ENCODE measurements at regions not wholly inside any gene's neighbourhood (a gene's known extent, or its start where the extent isn't known, plus 50 kb on each side); places are given as distances from the start of the nearest gene placed in this dataset.

DNA sequence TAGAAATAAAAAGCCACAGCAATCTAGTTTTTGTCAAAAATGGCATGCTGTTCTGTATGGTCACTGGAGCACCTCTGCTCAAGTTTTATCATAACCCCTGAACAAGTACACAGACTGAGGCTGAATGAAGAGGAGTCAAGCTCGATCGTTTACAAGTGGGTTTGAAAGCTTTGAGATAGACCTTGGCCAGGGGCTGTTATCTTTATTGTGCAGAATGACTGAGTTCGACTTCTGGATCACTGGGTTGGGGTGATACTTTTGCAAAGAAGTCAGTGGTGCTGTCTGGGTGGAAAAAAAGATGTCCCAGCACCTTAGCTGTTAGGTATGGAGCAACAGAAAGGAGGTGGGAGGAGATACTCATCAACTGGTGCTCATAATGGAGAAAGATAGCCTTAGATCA is 446.0 kb downstream of the HACE1 start:
- Histone ChIP-seq H3K36me3 (no peaks in the 10 kb centered on the region), H3K27me3 (no peaks in the 10 kb centered on the region), H3K27ac (replicated peaks in 1 of 4) (no peak overlapping the region), H3K9me3 (no peaks in the 10 kb centered on the region), H3K4me3 (no peak overlapping the region), H3K4me1 (peaks cover 0 to 7% (median 0%) of the 10 kb centered on the region in 4 donors)
- no peak for DNase-seq (ENCODE audit: extremely low spot score)
- no peak for TF ChIP-seq POLR2A (IDR thresholded peaks at IDR 0.05; ENCODE audit: low read depth)
- TF ChIP-seq, protein P1, sequence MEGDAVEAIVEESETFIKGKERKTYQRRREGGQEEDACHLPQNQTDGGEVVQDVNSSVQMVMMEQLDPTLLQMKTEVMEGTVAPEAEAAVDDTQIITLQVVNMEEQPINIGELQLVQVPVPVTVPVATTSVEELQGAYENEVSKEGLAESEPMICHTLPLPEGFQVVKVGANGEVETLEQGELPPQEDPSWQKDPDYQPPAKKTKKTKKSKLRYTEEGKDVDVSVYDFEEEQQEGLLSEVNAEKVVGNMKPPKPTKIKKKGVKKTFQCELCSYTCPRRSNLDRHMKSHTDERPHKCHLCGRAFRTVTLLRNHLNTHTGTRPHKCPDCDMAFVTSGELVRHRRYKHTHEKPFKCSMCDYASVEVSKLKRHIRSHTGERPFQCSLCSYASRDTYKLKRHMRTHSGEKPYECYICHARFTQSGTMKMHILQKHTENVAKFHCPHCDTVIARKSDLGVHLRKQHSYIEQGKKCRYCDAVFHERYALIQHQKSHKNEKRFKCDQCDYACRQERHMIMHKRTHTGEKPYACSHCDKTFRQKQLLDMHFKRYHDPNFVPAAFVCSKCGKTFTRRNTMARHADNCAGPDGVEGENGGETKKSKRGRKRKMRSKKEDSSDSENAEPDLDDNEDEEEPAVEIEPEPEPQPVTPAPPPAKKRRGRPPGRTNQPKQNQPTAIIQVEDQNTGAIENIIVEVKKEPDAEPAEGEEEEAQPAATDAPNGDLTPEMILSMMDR (IDR thresholded peaks at IDR 0.05), result no peak
- no peak for TF ChIP-seq EP300 (IDR thresholded peaks at IDR 0.05)
- no peak for TF ChIP-seq POLR2AphosphoS5 (IDR thresholded peaks at IDR 0.05)
- WGBS, result 93% methylated on average over 3 of the region's 3 CpGs
- intact Hi-C loops (cut with DNase I), result no loop called here

DNA sequence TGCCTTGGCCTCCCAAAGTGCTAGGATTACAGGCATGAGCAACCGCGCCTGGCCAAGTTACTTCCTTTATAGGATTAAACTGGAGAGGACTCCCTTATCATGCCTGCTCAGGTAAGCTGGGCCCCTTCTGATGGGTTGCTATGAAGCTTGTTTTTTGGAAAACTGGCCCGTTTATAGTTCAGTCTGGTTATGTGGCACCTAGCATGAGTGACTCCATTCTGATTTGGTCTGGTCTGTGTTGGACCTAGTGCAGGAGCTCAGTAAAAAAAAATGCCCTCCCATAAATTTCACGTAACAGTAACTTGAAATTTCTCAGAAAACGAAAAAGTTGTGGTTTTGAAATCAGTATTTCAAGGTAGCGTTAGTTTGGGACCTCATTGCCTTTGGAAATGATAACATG is 448.4 kb downstream of the HACE1 start:
- Histone ChIP-seq H3K36me3 (no peaks in the 10 kb centered on the region), H3K27me3 (no peaks in the 10 kb centered on the region), H3K27ac (replicated peaks in 1 of 4) (no peak overlapping the region), H3K4me1 (peaks cover 0 to 7% (median 0%) of the 10 kb centered on the region in 4 donors), H3K4me3 (no peak overlapping the region), H3K9me3 (no peaks in the 10 kb centered on the region)
- intact Hi-C loops (cut with DNase I), result no loop called here
- WGBS, result 83% methylated on average over 6 of the region's 6 CpGs
- TF ChIP-seq, protein P1 (IDR thresholded peaks at IDR 0.05), result no peak
- no peak for TF ChIP-seq POLR2AphosphoS5 (IDR thresholded peaks at IDR 0.05)
- TF ChIP-seq POLR2A (IDR thresholded peaks at IDR 0.05; ENCODE audit: low read depth), result no peak
- no peak for TF ChIP-seq EP300 (IDR thresholded peaks at IDR 0.05)
- DNase-seq (ENCODE audit: extremely low spot score), result no peak

DNA sequence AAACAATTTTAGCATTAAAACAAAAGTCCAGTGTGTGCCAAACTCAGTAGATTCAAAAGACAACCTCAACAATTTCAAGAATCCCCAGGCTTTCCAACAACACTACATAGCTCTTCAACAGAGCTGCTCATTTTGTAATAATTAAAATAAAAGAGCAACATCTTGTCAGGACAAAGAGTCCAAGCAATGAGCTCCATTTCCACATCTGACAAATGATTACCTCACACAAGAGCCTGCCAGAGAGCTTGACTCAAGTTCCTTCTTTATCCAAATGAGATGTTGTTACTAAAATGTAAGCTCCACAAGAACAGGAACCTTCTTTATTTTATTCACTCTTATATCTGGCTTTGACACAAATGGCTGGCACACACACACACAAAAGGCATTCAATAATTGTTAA is 449.8 kb downstream of the HACE1 start:
- peaks cover 0 to 7% (median 0%) of the 10 kb centered on the region in 4 donors for H3K4me1 ChIP-seq
- H3K9me3 ChIP-seq, result no peaks in the 10 kb centered on the region
- intact Hi-C loops (cut with DNase I), result no loop called here
- no peaks in the 10 kb centered on the region for H3K27me3 ChIP-seq
- peak overlapping the region in 1 of 4 donors; percentile 20 for H3K27ac ChIP-seq (replicated peaks in 1 of 4)
- H3K36me3 ChIP-seq, result no peaks in the 10 kb centered on the region
- no peak for DNase-seq (ENCODE audit: extremely low spot score)
- TF ChIP-seq, protein P1 (IDR thresholded peaks at IDR 0.05), result no peak
- TF ChIP-seq EP300 (IDR thresholded peaks at IDR 0.05), result no peak
- TF ChIP-seq POLR2AphosphoS5 (IDR thresholded peaks at IDR 0.05), result no peak
- no peak for TF ChIP-seq POLR2A (IDR thresholded peaks at IDR 0.05; ENCODE audit: low read depth)
- no peak overlapping the region for H3K4me3 ChIP-seq

DNA sequence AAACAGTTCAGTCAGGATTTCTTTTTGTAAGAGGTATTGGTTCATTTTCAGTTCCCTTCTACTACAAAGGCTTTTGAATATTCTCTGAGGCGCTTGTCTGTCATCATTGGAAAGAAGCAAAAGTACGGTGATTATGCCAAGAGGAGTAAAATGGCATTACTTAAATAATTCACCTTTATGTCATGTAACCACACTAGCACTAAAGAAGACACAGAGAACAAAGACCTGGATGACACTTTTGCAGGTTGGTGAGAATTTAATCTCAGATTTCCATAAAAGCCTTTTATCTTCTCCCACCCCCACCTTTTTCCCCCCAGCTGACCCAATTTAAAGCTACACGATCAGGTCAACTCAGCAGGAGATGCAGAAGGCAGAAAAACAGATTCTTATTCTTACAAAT is 451.8 kb downstream of the HACE1 start:
- Histone ChIP-seq H3K9me3 (no peaks in the 10 kb centered on the region), H3K36me3 (no peaks in the 10 kb centered on the region), H3K4me1 (peaks cover 0 to 7% (median 0%) of the 10 kb centered on the region in 4 donors), H3K4me3 (no peak overlapping the region), H3K27ac (replicated peaks in 1 of 4) (no peak overlapping the region), H3K27me3 (no peaks in the 10 kb centered on the region)
- intact Hi-C loops (cut with DNase I), result no loop called here
- no peak for DNase-seq (ENCODE audit: extremely low spot score)
- 85% methylated on average over 3 of the region's 3 CpGs for WGBS
- TF ChIP-seq, protein P1 (IDR thresholded peaks at IDR 0.05), result no peak
- TF ChIP-seq POLR2AphosphoS5 (IDR thresholded peaks at IDR 0.05), result no peak
- TF ChIP-seq EP300 (IDR thresholded peaks at IDR 0.05), result no peak

GRCh38 chr6:104404377-104404776 is 455.3 kb downstream of the HACE1 start:
- Histone ChIP-seq H3K27ac (replicated peaks in 1 of 4) (no peak overlapping the region), H3K4me1 (no peaks in the 10 kb centered on the region), H3K9me3 (no peaks in the 10 kb centered on the region), H3K4me3 (no peak overlapping the region), H3K36me3 (no peaks in the 10 kb centered on the region), H3K27me3 (no peaks in the 10 kb centered on the region)
- TF ChIP-seq EP300 (IDR thresholded peaks at IDR 0.05) (no peak), POLR2A (IDR thresholded peaks at IDR 0.05; ENCODE audit: low read depth) (no peak), POLR2AphosphoS5 (IDR thresholded peaks at IDR 0.05) (no peak)
- TF ChIP-seq, protein P1 (IDR thresholded peaks at IDR 0.05), result no peak
- WGBS, result 49% methylated on average over 6 of the region's 6 CpGs
- intact Hi-C loops (cut with DNase I), result no loop called here
- no peak for DNase-seq (ENCODE audit: extremely low spot score)

Measured in esophagus muscularis mucosa (tissue), 4 donors.